Testis (tissue), 2 donors: ENCODE measurements at regions not wholly inside any gene's neighbourhood (a gene's known extent, or its start where the extent isn't known, plus 50 kb on each side); places are given as distances from the start of the nearest gene placed in this dataset.
"Not testable (repeated sequence)": the region's sequence is repeated elsewhere in the genome, so short reads cannot be mapped to it uniquely, and the experiment has no call there.

Source experiments
- DNase-seq: peaks from one replicate; pipeline ENCODE4 v3.0.0-alpha.2; 2019
- H3K27ac ChIP-seq, 2 donors: fragments of 200-600 bp; sonication (generic); one replicate each; pipeline ENCODE4 v1.5.1; 2019
- H3K27me3 ChIP-seq: fragments of 200-600 bp; sonication (generic); one replicate; pipeline ENCODE4 v1.5.1; 2019
- H3K36me3 ChIP-seq: fragments of 200-600 bp; sonication (generic); one replicate; pipeline ENCODE4 v1.5.1; 2017; ENCODE audit warnings: low read depth; ENCODE audit errors: missing control alignments
- H3K4me1 ChIP-seq: fragments of 200-600 bp; sonication (generic); one replicate; pipeline ENCODE4 v1.5.1; 2019
- H3K4me3 ChIP-seq, 2 donors: fragments of 200-600 bp; sonication (generic); one replicate each; pipeline ENCODE4 v1.5.1; 2017 to 2019
- H3K9me3 ChIP-seq: fragments of 200-600 bp; sonication (generic); one replicate; pipeline ENCODE4 v1.5.1; 2017
- CTCF ChIP-seq, 3 experiments: fragments of 450-650 bp in 2 of 3; fragments of 200-600 bp in 1 of 3; sonication (generic) in 1 of 3; IDR thresholded peaks; one replicate each; pipeline ENCODE4 v1.5.1; 2016 to 2019; ENCODE audit warnings: antibody characterized with exemption in 3 of 3, mild to moderate bottlenecking in 2 of 3, moderate library complexity in 1 of 3
- POLR2A ChIP-seq: fragments of 450-650 bp; IDR thresholded peaks from one replicate; pipeline ENCODE4 v1.6.1; 2017; ENCODE audit warnings: antibody characterized with exemption, mild to moderate bottlenecking, moderate library complexity
- WGBS, 2 donors: methylation state at CpG; one replicate each; pipeline ENCODE4 v1.1.5; 2018; 5-methylcytosine and 5-hydroxymethylcytosine counted together
- intact Hi-C: fragments of 100-400 bp; cut with DNase I; formaldehyde crosslinking; loops from one replicate; pipeline ENCODE4 v1.15.1; 2023; ENCODE audit warnings: low total_unique reads

DNA sequence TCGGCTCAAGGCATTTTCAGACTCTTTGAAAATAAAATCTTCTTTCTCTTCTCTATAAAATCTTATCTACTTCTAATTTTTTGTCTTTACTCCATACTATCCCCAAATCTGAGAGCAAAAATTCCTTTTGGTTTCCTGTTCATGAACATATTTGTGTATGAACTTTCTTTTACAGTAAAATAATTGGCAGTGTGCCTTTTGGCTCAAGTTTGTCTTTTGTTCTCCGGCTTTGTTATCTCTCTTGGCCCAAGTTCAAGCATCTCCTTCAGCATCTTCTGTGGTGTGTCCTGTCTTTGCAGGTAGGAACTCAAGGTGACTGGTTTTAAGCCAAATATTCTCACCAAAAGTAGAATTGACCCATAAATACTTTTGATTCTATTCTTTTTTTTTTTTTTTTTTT is 276.6 kb upstream of the FAT1 start:
- intact Hi-C loops: no loop called here
- no peak for DNase-seq
- Histone ChIP-seq H3K4me3 (no peak overlapping the region), H3K27ac (no peak overlapping the region), H3K4me1 (no peaks in the 10 kb centered on the region), H3K9me3 (no peaks in the 10 kb centered on the region), H3K27me3 (no peaks in the 10 kb centered on the region), H3K36me3 (no peaks in the 10 kb centered on the region)
- 38 to 51% methylated on average over 2 of the region's 2 CpGs for WGBS, 2 donors
- TF ChIP-seq CTCF (IDR thresholded peaks at IDR 0.05): no peak
- TF ChIP-seq POLR2A: no peak

DNA sequence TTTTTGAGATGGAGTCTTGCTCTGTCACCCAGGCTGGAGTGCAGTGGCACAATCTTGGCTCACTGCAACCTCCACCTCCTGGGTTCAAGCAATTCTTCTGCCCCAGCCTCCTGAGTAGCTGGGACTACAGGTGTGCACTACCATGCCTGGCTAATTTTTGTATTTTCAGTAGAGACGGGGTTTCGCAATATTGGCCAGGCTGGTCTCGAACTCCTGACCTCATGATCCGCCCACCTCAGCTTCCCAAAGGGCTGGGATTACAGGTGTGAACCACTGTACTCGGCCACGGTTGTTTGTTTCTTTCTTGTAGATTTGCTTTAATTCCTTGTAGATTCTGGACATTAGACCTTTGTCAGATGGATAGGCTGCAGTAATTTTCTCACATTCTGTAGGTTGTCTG is 278.5 kb upstream of the FAT1 start:
- WGBS, 2 donors: 91 to 98% methylated on average over 6 of the region's 6 CpGs
- H3K4me3 ChIP-seq, intact Hi-C loops, DNase-seq, H3K36me3 ChIP-seq, H3K27me3 ChIP-seq, H3K27ac ChIP-seq, H3K4me1 ChIP-seq, H3K9me3 ChIP-seq: not testable (repeated sequence)

DNA sequence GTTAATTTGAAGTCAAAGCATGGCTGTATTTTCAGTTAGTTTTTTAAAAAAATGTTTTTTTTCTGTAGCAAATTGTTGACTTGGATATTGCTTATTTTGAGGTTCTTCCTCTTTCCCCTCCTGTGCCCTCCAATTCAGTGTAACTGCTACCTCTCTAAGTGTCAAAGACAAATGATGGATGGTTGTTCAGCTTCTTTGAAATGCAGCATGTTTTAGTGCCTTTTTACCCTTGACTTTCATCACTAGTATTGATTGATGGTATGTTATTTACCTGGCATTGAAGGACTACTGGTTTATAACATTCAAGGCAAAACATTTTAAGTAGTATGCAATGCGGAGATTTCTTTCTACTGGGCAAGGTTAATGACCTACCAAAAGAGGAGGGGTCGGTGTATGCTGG is 281.0 kb upstream of the FAT1 start:
- WGBS, 2 donors: 77 to 79% methylated on average over 2 of the region's 2 CpGs
- no peak overlapping the region for H3K4me3 ChIP-seq
- no peaks in the 10 kb centered on the region for H3K4me1 ChIP-seq
- no peaks in the 10 kb centered on the region for H3K36me3 ChIP-seq
- H3K9me3 ChIP-seq: no peaks in the 10 kb centered on the region
- intact Hi-C loops: no loop called here
- no peaks in the 10 kb centered on the region for H3K27me3 ChIP-seq
- no peak for TF ChIP-seq CTCF (IDR thresholded peaks at IDR 0.05)
- no peak for TF ChIP-seq POLR2A
- H3K27ac ChIP-seq: no peak overlapping the region
- no peak for DNase-seq

GRCh38 chr4:187006189-187006618 is 282.5 kb upstream of the FAT1 start:
- Histone ChIP-seq H3K9me3 (no peaks in the 10 kb centered on the region), H3K27ac (no peak overlapping the region), H3K27me3 (no peaks in the 10 kb centered on the region), H3K36me3 (no peaks in the 10 kb centered on the region), H3K4me1 (no peaks in the 10 kb centered on the region), H3K4me3 (no peak overlapping the region)
- intact Hi-C loops: no loop called here
- DNase-seq: no peak
- TF ChIP-seq CTCF (IDR thresholded peaks at IDR 0.05) (no peak), POLR2A (no peak)
- 32 to 49% methylated on average over 3 of the region's 3 CpGs for WGBS, 2 donors

DNA sequence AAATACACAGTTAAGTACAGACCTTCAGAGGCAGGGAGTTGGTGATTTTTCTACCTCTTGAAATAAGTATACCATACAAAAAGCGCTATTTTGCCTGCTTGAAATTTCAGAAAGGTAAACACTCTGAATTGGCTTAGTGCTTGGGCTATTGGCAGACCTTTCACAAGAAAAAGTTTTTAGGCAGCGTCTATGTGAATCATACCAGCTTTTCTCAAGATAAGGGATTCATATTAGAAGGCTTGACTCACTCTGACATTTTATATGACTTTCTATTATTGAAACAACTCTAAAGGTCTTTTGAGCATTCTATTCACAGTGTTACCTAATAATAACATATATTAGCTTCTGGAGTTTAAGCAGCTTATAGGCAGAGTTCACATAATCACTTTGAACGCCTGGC is 286.4 kb upstream of the FAT1 start:
- H3K9me3 ChIP-seq: no peaks in the 10 kb centered on the region
- no peak for DNase-seq
- intact Hi-C loops: no loop called here
- 87 to 95% methylated on average over 3 of the region's 3 CpGs for WGBS, 2 donors
- H3K27me3 ChIP-seq: no peaks in the 10 kb centered on the region
- no peaks in the 10 kb centered on the region for H3K4me1 ChIP-seq
- no peaks in the 10 kb centered on the region for H3K36me3 ChIP-seq
- no peak overlapping the region for H3K4me3 ChIP-seq
- H3K27ac ChIP-seq: no peak overlapping the region
- no peak for TF ChIP-seq CTCF (IDR thresholded peaks at IDR 0.05)
- no peak for TF ChIP-seq POLR2A
